Upper lobe of left lung (tissue), 4 donors: ENCODE measurements at regions not wholly inside any gene's neighbourhood (a gene's known extent, or its start where the extent isn't known, plus 50 kb on each side); places are given as distances from the start of the nearest gene placed in this dataset.

ENCODE experiments used
- POLR2A ChIP-seq, 4 donors: fragments of 450-650 bp; IDR thresholded peaks; one replicate each; pipeline ENCODE4 v1.5.1; 2016 to 2017; ENCODE audit warnings: antibody characterized with exemption in 4 of 4, mild to moderate bottlenecking in 2 of 4
- TF ChIP-seq, protein P1 (sequence below), 6 experiments: fragments of 450-650 bp in 4 of 6; fragments of 200-600 bp in 2 of 6; sonication (generic) in 2 of 6; IDR thresholded peaks; one replicate each; pipeline ENCODE4 v1.5.1; 2016 to 2019; ENCODE audit warnings: antibody characterized with exemption in 6 of 6

- TF ChIP-seq, protein P1, sequence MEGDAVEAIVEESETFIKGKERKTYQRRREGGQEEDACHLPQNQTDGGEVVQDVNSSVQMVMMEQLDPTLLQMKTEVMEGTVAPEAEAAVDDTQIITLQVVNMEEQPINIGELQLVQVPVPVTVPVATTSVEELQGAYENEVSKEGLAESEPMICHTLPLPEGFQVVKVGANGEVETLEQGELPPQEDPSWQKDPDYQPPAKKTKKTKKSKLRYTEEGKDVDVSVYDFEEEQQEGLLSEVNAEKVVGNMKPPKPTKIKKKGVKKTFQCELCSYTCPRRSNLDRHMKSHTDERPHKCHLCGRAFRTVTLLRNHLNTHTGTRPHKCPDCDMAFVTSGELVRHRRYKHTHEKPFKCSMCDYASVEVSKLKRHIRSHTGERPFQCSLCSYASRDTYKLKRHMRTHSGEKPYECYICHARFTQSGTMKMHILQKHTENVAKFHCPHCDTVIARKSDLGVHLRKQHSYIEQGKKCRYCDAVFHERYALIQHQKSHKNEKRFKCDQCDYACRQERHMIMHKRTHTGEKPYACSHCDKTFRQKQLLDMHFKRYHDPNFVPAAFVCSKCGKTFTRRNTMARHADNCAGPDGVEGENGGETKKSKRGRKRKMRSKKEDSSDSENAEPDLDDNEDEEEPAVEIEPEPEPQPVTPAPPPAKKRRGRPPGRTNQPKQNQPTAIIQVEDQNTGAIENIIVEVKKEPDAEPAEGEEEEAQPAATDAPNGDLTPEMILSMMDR (IDR thresholded peaks at IDR 0.05): no peak
- no peak for TF ChIP-seq POLR2A (IDR thresholded peaks at IDR 0.05)
These were observed 50.1 kb upstream of the TMEM72 start for GRCh38 chr10:44860811-44861736.
